ACC112 (cell line): ENCODE measurements at regions not wholly inside any gene's neighbourhood (a gene's known extent, or its start where the extent isn't known, plus 50 kb on each side); places are given as distances from the start of the nearest gene placed in this dataset.
"Not testable (repeated sequence)": the region's sequence is repeated elsewhere in the genome, so short reads cannot be mapped to it uniquely, and the experiment has no call there.

ENCODE experiments used
- H2AFZ ChIP-seq: fragments of 200-600 bp; sonication (generic); one replicate; pipeline ENCODE4 v1.6.0; 2017; ENCODE audit warnings: antibody characterized with exemption, low read length; ENCODE audit not compliant: unreplicated experiment
- H3K27ac ChIP-seq: fragments of 200-600 bp; sonication (generic); 2 replicates; pipeline ENCODE4 v1.5.1; 2014; ENCODE audit warnings: low read depth, mild to moderate bottlenecking, antibody characterized with exemption, low read length, moderate library complexity
- H3K27me3 ChIP-seq: fragments of 200-600 bp; sonication (generic); 2 replicates; pipeline ENCODE4 v1.6.1; 2014; ENCODE audit warnings: mild to moderate bottlenecking, antibody characterized with exemption, low read length, moderate library complexity, mixed read lengths; ENCODE audit not compliant: insufficient read depth
- H3K36me3 ChIP-seq: fragments of 200-600 bp; sonication (generic); 2 replicates; pipeline ENCODE4 v1.6.1; 2016; ENCODE audit warnings: mild to moderate bottlenecking, antibody characterized with exemption, low read length, moderate library complexity, mixed read lengths; ENCODE audit not compliant: insufficient read depth
- H3K4me1 ChIP-seq: fragments of 200-600 bp; sonication (generic); one replicate; pipeline ENCODE4 v1.6.1; 2016; ENCODE audit warnings: low read length, mixed read lengths; ENCODE audit not compliant: insufficient read depth, unreplicated experiment, control insufficient read depth
- H3K4me3 ChIP-seq: fragments of 200-600 bp; sonication (generic); 2 replicates; pipeline ENCODE4 v1.5.1; 2014; ENCODE audit warnings: mild to moderate bottlenecking, low read depth, low read length
- H3K79me2 ChIP-seq: fragments of 200-600 bp; sonication (generic); one replicate; pipeline ENCODE4 v1.6.0; 2016; ENCODE audit warnings: low read length; ENCODE audit not compliant: control insufficient read depth, unreplicated experiment, insufficient read depth

- H3K27me3 ChIP-seq = peaks cover 55% of the 10 kb centered on the region
- H3K79me2 ChIP-seq, H3K4me1 ChIP-seq, H3K4me3 ChIP-seq, H3K36me3 ChIP-seq, H3K27ac ChIP-seq, H2AFZ ChIP-seq: not testable (repeated sequence)
Measured at GRCh38 chr20:41685145-41685544, 67.0 kb upstream of the CHD6 start.

- H3K4me3 ChIP-seq = no peak overlapping the region
- H3K36me3 ChIP-seq = no peaks in the 10 kb centered on the region
- no peak overlapping the region for H2AFZ ChIP-seq
- no peaks in the 10 kb centered on the region for H3K4me1 ChIP-seq
- H3K27ac ChIP-seq = no peak overlapping the region
- H3K27me3 ChIP-seq = peaks cover 31% of the 10 kb centered on the region
- H3K79me2 ChIP-seq = no peaks in the 10 kb centered on the region
Measured at GRCh38 chr20:41678799-41679198, 60.6 kb upstream of the CHD6 start.

- Histone ChIP-seq H3K4me3 (no peak overlapping the region), H3K79me2 (no peaks in the 10 kb centered on the region), H3K27ac (no peak overlapping the region), H3K36me3 (no peaks in the 10 kb centered on the region), H3K4me1 (peaks cover 8% of the 10 kb centered on the region), H3K27me3 (peaks cover 58% of the 10 kb centered on the region), H2AFZ (no peak overlapping the region)
Measured at GRCh38 chr20:41672282-41672681, 54.1 kb upstream of the CHD6 start.

- no peak overlapping the region for H3K4me3 ChIP-seq
- H3K27me3 ChIP-seq = peaks cover 62% of the 10 kb centered on the region
- H3K4me1 ChIP-seq = peaks cover 8% of the 10 kb centered on the region
- no peaks in the 10 kb centered on the region for H3K36me3 ChIP-seq
- H3K27ac ChIP-seq = no peak overlapping the region
- H2AFZ ChIP-seq = no peak overlapping the region
- H3K79me2 ChIP-seq = no peaks in the 10 kb centered on the region
Measured at GRCh38 chr20:41671143-41671542, 53.0 kb upstream of the CHD6 start.

- Histone ChIP-seq H3K4me3 (no peak overlapping the region), H3K36me3 (no peaks in the 10 kb centered on the region), H2AFZ (no peak overlapping the region), H3K4me1 (peaks cover 8% of the 10 kb centered on the region), H3K27me3 (peaks cover 56% of the 10 kb centered on the region), H3K27ac (no peak overlapping the region), H3K79me2 (no peaks in the 10 kb centered on the region)
Measured at GRCh38 chr20:41670631-41671030, 52.5 kb upstream of the CHD6 start.

- no peaks in the 10 kb centered on the region for H3K79me2 ChIP-seq
- no peak overlapping the region for H3K27ac ChIP-seq
- H3K4me3 ChIP-seq = no peak overlapping the region; the same call in 1 of the 2 replicates
- H3K27me3 ChIP-seq = peaks cover 49% of the 10 kb centered on the region
- peaks cover 8% of the 10 kb centered on the region for H3K4me1 ChIP-seq
- no peak overlapping the region for H2AFZ ChIP-seq
- H3K36me3 ChIP-seq = no peaks in the 10 kb centered on the region
Measured at GRCh38 chr20:41669708-41670263, 51.6 kb upstream of the CHD6 start.

- no peaks in the 10 kb centered on the region for H3K79me2 ChIP-seq
- H3K4me3 ChIP-seq = no peak overlapping the region
- H3K36me3 ChIP-seq = no peaks in the 10 kb centered on the region
- no peak overlapping the region for H2AFZ ChIP-seq
- peaks cover 34% of the 10 kb centered on the region for H3K27me3 ChIP-seq
- no peak overlapping the region for H3K27ac ChIP-seq
- peaks cover 8% of the 10 kb centered on the region for H3K4me1 ChIP-seq
Measured at GRCh38 chr20:41668057-41668749, 50.0 kb upstream of the CHD6 start.
